KMS-11 (cell line): ENCODE measurements at regions not wholly inside any gene's neighbourhood (a gene's known extent, or its start where the extent isn't known, plus 50 kb on each side); places are given as distances from the start of the nearest gene placed in this dataset.

Experiments
- H2AFZ ChIP-seq: fragments of 200-600 bp; sonication (generic); 2 replicates; pipeline ENCODE4 v1.6.1; 2016; ENCODE audit warnings: antibody characterized with exemption, mixed run types, low read depth
- H3K27ac ChIP-seq: fragments of 200-600 bp; sonication (generic); 2 replicates; pipeline ENCODE4 v1.6.1; 2016; ENCODE audit warnings: mild to moderate bottlenecking, mixed run types
- H3K27me3 ChIP-seq: fragments of 200-600 bp; sonication (generic); 2 replicates; pipeline ENCODE4 v1.6.1; 2017; ENCODE audit warnings: mild to moderate bottlenecking, low read depth, mixed run types, moderate library complexity; ENCODE audit not compliant: insufficient read depth
- H3K36me3 ChIP-seq: fragments of 200-600 bp; sonication (generic); 2 replicates; pipeline ENCODE4 v1.6.1; 2017; ENCODE audit warnings: mild to moderate bottlenecking, mixed run types; ENCODE audit not compliant: insufficient read depth
- H3K4me1 ChIP-seq: fragments of 200-600 bp; sonication (generic); 2 replicates; pipeline ENCODE4 v1.6.1; 2016; ENCODE audit warnings: mild to moderate bottlenecking, low read depth, mixed run types; ENCODE audit not compliant: poor library complexity, severe bottlenecking
- H3K4me2 ChIP-seq: fragments of 200-600 bp; sonication (generic); 2 replicates; pipeline ENCODE4 v1.7.0; 2016; ENCODE audit warnings: mild to moderate bottlenecking, mixed run types
- H3K4me3 ChIP-seq: fragments of 200-600 bp; sonication (generic); IDR thresholded peaks from 2 replicates; pipeline ENCODE4 v1.6.1; 2017; ENCODE audit warnings: low read depth, low read length, mixed read lengths; ENCODE audit not compliant: insufficient read depth
- H3K79me2 ChIP-seq: fragments of 200-600 bp; sonication (generic); 2 replicates; pipeline ENCODE4 v1.6.1; 2016; ENCODE audit warnings: low read depth, mixed run types; ENCODE audit not compliant: insufficient read depth
- H3K9ac ChIP-seq: fragments of 200-600 bp; sonication (generic); 2 replicates; pipeline ENCODE4 v1.6.1; 2016; ENCODE audit warnings: mild to moderate bottlenecking, mixed run types
- H4K20me1 ChIP-seq: fragments of 200-600 bp; sonication (generic); 2 replicates; pipeline ENCODE4 v1.6.1; 2016; ENCODE audit warnings: mild to moderate bottlenecking, mixed run types; ENCODE audit not compliant: insufficient read depth
- TF ChIP-seq, protein P1 (sequence below): fragments of 200-600 bp; sonication (generic); conservative IDR thresholded peaks from 2 replicates; pipeline ENCODE4 v1.6.1; 2017; ENCODE audit warnings: low read depth, mild to moderate bottlenecking, antibody characterized with exemption, low read length, moderate library complexity, mixed read lengths

DNA sequence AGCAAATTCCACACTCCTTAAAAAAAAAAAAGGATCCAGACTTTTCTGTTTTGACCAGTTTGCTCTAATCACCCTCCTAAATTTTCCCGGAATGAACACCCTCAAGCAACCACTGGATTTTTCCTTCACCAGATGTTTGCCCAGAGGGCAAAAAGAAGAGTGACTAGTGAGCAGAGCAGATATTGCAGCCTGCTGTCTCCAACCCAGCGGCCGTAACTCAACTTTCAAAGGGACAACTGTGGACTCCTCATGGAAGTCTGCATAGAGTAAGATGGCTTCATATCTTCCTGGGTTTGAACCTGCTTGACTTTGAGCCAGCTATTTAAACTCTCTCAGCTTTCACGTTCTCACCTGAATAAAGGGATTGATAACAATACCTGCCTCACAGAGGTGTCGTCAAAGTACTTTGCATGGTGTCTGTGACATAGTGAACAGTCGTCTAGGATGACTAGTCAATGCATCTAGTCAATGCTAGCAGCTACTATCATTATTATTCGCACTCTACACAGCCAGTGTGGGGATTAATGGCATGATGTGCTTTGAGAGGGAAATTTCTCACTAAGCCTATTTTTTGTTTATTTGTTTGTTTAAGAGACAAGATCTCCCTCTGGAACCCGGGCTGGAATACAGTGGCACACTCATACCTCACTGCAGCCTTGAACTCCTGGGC, 92.2 kb upstream of the HIVEP1 start:
- Histone ChIP-seq H3K4me2 (no peak overlapping the region), H3K9ac (no peak overlapping the region), H3K4me1 (peaks cover under 1% of the 10 kb centered on the region), H3K27me3 (no peaks in the 10 kb centered on the region), H3K27ac (no peak overlapping the region), H3K79me2 (no peaks in the 10 kb centered on the region), H2AFZ (no peak overlapping the region), H4K20me1 (no peaks in the 10 kb centered on the region), H3K36me3 (no peaks in the 10 kb centered on the region), H3K4me3 (no peak overlapping the region)
- TF ChIP-seq, protein P1, sequence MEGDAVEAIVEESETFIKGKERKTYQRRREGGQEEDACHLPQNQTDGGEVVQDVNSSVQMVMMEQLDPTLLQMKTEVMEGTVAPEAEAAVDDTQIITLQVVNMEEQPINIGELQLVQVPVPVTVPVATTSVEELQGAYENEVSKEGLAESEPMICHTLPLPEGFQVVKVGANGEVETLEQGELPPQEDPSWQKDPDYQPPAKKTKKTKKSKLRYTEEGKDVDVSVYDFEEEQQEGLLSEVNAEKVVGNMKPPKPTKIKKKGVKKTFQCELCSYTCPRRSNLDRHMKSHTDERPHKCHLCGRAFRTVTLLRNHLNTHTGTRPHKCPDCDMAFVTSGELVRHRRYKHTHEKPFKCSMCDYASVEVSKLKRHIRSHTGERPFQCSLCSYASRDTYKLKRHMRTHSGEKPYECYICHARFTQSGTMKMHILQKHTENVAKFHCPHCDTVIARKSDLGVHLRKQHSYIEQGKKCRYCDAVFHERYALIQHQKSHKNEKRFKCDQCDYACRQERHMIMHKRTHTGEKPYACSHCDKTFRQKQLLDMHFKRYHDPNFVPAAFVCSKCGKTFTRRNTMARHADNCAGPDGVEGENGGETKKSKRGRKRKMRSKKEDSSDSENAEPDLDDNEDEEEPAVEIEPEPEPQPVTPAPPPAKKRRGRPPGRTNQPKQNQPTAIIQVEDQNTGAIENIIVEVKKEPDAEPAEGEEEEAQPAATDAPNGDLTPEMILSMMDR = no peak

DNA sequence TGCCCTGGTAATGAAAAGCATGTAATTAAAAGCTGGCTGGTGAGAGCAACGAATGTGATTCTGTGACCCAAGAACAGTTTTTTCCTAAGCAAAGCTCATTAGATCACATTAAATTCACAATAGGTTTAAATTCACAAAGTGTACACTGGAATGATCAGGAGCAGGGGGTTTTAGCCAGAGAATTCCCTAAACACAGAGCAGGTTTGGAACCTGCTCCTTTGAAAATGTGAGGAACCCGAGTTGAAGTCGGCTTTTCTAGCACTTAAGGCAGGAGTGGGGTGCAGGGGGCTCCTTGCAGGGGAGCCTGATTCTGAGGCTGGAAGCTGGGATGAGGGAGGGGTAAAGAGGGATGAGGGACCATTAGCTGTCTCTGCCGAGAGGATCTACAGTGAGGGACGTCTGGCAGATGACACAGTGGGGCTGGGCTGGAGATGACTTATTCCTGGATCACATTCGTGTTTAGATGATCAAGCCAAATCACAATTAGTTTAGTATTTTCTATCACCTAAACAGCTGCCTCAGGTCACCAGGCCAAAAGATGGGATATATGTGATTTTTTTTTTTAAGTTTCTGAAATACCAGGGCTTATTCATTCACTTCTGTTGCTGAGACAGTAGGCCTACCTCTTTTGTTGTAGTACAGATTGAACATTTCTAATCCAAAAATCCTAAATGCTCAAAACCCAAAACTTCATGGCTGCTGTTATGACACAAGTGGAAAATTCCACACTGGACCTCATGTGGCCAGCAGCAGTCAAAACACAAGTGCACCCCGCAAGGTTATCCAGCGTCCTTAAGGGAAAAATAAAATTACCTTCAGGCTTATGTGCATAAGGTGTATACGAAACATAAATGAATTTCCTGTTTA, 93.1 kb upstream of the HIVEP1 start:
- Histone ChIP-seq H3K4me2 (no peak overlapping the region), H3K36me3 (no peaks in the 10 kb centered on the region), H3K9ac (no peak overlapping the region), H2AFZ (no peak overlapping the region), H4K20me1 (no peaks in the 10 kb centered on the region), H3K4me1 (peaks cover 4% of the 10 kb centered on the region), H3K27me3 (no peaks in the 10 kb centered on the region), H3K27ac (no peak overlapping the region), H3K79me2 (no peaks in the 10 kb centered on the region), H3K4me3 (no peak overlapping the region)
- TF ChIP-seq, protein P1 = no peak

DNA sequence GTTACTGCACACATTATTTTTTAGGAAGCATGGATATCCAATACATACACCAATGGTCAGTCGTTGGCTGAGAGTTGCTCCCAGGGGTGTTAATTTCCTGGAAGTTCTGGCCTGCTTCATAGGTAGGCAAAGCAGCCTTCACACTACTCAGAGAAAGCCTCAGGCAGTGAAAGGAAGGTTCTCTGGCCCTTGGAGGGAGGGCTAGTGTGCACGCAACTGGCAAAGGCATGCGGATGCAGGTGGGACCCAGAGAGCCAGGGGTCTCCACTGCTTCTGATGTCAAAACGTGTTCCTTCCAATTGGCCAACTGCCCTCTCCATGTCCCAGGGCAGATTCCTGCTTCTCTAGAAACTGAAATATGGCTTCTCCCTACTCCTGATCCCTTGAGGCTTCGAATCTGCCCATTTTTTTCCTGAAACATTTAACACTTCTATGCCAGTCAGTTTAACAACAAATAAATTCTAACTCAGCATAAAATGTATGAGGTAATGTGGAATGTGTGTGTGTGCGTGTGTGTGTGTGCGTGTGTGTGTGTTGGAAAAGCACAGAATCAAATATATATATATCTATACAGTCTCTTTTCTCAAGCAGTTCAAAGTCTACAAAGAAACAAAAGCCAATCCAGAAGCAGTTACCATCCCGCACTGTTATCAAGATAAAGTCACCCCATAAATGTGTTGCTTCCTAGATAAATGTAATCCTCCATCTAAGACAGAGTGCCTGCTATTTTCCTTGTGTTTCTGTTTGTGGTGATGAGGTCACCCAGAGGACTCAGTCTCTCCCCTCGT, 94.0 kb upstream of the HIVEP1 start:
- no peak overlapping the region for H3K4me2 ChIP-seq
- no peak overlapping the region for H3K4me3 ChIP-seq
- H3K27ac ChIP-seq = no peak overlapping the region
- H4K20me1 ChIP-seq = no peaks in the 10 kb centered on the region
- no peak overlapping the region for H2AFZ ChIP-seq
- H3K79me2 ChIP-seq = no peaks in the 10 kb centered on the region
- H3K27me3 ChIP-seq = no peaks in the 10 kb centered on the region
- TF ChIP-seq, protein P1 = no peak
- peaks cover 12% of the 10 kb centered on the region for H3K4me1 ChIP-seq
- no peak overlapping the region for H3K9ac ChIP-seq
- no peaks in the 10 kb centered on the region for H3K36me3 ChIP-seq

DNA sequence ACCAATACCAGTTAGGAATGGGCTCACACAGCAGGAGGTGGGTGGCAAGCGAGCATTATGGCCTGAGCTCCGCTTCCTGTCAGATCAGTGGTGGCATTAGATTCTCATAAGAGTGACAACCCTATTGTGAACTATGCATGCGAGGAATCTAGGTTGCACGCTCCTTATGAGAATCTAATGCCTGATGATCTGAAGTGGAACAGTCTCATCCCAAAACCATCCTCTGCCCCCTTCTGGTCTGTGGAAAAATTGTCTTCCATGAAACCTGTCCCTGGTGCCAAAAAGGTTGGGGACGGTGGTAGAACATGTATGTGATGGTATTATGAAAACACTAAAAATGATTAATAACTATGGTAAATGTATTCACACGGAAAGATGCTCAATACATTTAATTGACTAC, 99.7 kb upstream of the HIVEP1 start:
- no peak overlapping the region for H2AFZ ChIP-seq
- TF ChIP-seq, protein P1 = no peak
- H3K79me2 ChIP-seq = no peaks in the 10 kb centered on the region
- no peaks in the 10 kb centered on the region for H4K20me1 ChIP-seq
- no peak overlapping the region for H3K4me2 ChIP-seq
- H3K4me1 ChIP-seq = peaks cover 13% of the 10 kb centered on the region
- H3K36me3 ChIP-seq = no peaks in the 10 kb centered on the region
- H3K9ac ChIP-seq = no peak overlapping the region
- H3K4me3 ChIP-seq = no peak overlapping the region
- H3K27ac ChIP-seq = no peak overlapping the region
- no peaks in the 10 kb centered on the region for H3K27me3 ChIP-seq
